HepG2 (cell line): ENCODE measurements at regions not wholly inside any gene's neighbourhood (a gene's known extent, or its start where the extent isn't known, plus 50 kb on each side); places are given as distances from the start of the nearest gene placed in this dataset.

ENCODE experiments used
- CEBPB ChIP-seq: IDR thresholded peaks from 2 replicates; pipeline ENCODE4 v1.6.1; 2011; ENCODE audit warnings: low read depth, low read length, improper control_type of control experiment, borderline replicate concordance
- EZH2 ChIP-seq: conservative IDR thresholded peaks from 2 replicates; pipeline ENCODE4 v1.6.1; 2012; ENCODE audit warnings: mild to moderate bottlenecking, low read depth, low read length, moderate library complexity
- ISX ChIP-seq: sonication (generic); formaldehyde crosslinking; conservative IDR thresholded peaks from 2 replicates; pipeline ENCODE4 v1.5.0; 2020; ENCODE audit warnings: missing genetic modification reagents
- POLR2AphosphoS5 ChIP-seq: IDR thresholded peaks from 2 replicates; pipeline ENCODE4 v1.6.1; 2012; ENCODE audit warnings: low read depth, low read length
- SUZ12 ChIP-seq: fragments of 150-350 bp; IDR thresholded peaks from 2 replicates; pipeline ENCODE4 v1.6.1; 2014; ENCODE audit warnings: low read depth, low read length
- ZNF232 ChIP-seq: sonication (generic); formaldehyde crosslinking; IDR thresholded peaks from 2 replicates; pipeline ENCODE4 v1.4.0; 2020; ENCODE audit warnings: missing genetic modification reagents, borderline replicate concordance
- ZNF337 ChIP-seq: sonication (generic); formaldehyde crosslinking; IDR thresholded peaks from 2 replicates; pipeline ENCODE4 v1.5.1; 2020; ENCODE audit warnings: missing genetic modification reagents, low read depth, mild to moderate bottlenecking, borderline replicate concordance
- TF ChIP-seq, protein P1 (sequence below): sonication (generic); formaldehyde crosslinking; IDR thresholded peaks from 2 replicates; pipeline ENCODE4 v1.5.0; 2020; ENCODE audit warnings: mild to moderate bottlenecking, missing genetic modification reagents, moderate library complexity
- TF ChIP-seq, protein P2 (sequence below): sonication (generic); formaldehyde crosslinking; IDR thresholded peaks from 2 replicates; pipeline ENCODE4 v1.8.0; 2023; ENCODE audit warnings: mild to moderate bottlenecking, missing genetic modification reagents
- TF ChIP-seq, protein P3 (sequence below): IDR thresholded peaks from 2 replicates; pipeline ENCODE4 v1.6.1; 2016; ENCODE audit warnings: missing biosample characterization, missing genetic modification reagents, low read depth
- TF ChIP-seq, protein P4 (sequence below): IDR thresholded peaks from 2 replicates; pipeline ENCODE4 v1.6.1; 2016; ENCODE audit warnings: mild to moderate bottlenecking

DNA sequence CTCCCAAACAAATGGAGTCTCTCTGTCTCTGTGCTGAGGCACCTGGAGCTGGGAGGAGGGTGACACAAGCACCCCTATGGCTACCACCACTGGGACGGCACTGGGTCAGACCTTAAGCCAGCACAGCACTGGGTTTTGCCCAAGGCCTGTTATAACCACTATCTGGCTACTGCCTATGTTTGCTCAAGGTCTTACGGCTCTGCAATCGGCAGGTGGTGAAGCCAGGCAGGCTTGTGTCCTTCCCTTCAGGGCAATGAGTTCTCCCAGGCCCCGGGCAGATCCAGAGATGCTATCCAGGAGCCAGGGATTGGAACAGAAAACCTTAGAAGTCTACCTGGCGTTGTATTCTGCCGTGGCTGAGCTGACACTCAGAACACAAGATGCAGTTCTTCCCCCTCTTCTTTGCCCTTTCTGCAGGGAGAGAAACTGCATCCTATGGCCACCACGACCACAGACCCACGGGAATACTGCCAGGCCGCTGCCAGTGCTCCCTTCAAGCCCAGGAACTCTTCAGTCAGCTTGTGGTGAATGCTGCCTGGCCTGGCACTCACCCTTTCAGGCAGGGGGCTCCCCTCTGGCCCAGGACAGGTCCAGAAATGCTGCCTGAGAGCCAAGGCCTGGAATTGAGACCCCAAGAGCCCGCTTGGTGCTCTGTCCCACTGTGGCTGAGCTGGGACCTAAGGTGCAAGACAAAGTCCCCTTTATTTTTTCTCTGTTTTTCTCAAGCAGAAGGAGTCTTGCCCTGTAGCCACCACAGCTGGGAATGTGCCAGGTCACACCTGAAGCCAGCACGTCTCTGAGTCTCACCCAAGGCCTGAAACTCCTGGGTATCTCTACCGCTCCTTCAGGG, 67.0 kb upstream of the FRMD1 start:
- TF ChIP-seq, protein P1, sequence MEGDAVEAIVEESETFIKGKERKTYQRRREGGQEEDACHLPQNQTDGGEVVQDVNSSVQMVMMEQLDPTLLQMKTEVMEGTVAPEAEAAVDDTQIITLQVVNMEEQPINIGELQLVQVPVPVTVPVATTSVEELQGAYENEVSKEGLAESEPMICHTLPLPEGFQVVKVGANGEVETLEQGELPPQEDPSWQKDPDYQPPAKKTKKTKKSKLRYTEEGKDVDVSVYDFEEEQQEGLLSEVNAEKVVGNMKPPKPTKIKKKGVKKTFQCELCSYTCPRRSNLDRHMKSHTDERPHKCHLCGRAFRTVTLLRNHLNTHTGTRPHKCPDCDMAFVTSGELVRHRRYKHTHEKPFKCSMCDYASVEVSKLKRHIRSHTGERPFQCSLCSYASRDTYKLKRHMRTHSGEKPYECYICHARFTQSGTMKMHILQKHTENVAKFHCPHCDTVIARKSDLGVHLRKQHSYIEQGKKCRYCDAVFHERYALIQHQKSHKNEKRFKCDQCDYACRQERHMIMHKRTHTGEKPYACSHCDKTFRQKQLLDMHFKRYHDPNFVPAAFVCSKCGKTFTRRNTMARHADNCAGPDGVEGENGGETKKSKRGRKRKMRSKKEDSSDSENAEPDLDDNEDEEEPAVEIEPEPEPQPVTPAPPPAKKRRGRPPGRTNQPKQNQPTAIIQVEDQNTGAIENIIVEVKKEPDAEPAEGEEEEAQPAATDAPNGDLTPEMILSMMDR (CRISPR knock-in tag): no peak
- TF ChIP-seq ZNF337: no peak
- no peak for TF ChIP-seq ZNF232
- TF ChIP-seq SUZ12: no peak
- no peak for TF ChIP-seq EZH2
- TF ChIP-seq ISX (CRISPR knock-in tag): no peak
- TF ChIP-seq, protein P2, sequence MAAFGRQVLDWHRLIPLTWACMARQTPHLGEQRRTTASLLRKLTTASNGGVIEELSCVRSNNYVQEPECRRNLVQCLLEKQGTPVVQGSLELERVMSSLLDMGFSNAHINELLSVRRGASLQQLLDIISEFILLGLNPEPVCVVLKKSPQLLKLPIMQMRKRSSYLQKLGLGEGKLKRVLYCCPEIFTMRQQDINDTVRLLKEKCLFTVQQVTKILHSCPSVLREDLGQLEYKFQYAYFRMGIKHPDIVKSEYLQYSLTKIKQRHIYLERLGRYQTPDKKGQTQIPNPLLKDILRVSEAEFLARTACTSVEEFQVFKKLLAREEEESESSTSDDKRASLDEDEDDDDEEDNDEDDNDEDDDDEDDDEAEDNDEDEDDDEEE (CRISPR knock-in tag): no peak
- no peak for TF ChIP-seq POLR2AphosphoS5
- TF ChIP-seq CEBPB: no peak
- TF ChIP-seq, protein P3, sequence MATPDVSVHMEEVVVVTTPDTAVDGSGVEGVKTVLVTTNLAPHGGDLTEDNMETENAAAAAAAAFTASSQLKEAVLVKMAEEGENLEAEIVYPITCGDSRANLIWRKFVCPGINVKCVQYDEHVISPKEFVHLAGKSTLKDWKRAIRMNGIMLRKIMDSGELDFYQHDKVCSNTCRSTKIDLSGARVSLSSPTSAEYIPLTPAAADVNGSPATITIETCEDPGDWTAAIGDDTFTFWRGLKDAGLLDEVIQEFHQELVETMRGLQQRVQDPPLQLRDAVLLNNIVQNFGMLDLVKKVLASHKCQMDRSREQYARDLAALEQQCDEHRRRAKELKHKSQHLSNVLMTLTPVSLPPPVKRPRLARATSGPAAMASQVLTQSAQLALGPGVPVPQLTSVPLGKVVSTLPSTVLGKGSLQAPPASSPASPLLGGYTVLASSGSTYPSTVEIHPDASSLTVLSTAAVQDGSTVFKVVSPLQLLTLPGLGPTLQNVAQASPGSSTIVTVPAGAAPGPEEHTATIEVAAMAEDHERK: no peak
- TF ChIP-seq, protein P4, sequence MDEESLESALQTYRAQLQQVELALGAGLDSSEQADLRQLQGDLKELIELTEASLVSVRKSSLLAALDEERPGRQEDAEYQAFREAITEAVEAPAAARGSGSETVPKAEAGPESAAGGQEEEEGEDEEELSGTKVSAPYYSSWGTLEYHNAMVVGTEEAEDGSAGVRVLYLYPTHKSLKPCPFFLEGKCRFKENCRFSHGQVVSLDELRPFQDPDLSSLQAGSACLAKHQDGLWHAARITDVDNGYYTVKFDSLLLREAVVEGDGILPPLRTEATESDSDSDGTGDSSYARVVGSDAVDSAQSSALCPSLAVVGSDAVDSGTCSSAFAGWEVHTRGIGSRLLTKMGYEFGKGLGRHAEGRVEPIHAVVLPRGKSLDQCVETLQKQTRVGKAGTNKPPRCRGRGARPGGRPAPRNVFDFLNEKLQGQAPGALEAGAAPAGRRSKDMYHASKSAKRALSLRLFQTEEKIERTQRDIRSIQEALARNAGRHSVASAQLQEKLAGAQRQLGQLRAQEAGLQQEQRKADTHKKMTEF (CRISPR knock-in tag): no peak
